ENCODE measurements at regions not wholly inside any gene's neighbourhood (a gene's known extent, or its start where the extent isn't known, plus 50 kb on each side); places are given as distances from the start of the nearest gene placed in this dataset.

- no peak overlapping the region for H3K14ac ChIP-seq (ENCODE audit: insufficient read depth, low read length)
- DNase-seq = no peak
- Mint-ChIP-seq H3K4me3 (no peak overlapping the region), H3K9me3 (peaks cover 12 to 16% of the 10 kb centered on the region in 2 experiments; a peak in 4 of 5 replicates), H3K36me3 (ENCODE audit: insufficient read depth in 1 of 3, low read depth in 3 of 3) (peaks cover 8 to 27% (median 16%) of the 10 kb centered on the region in 3 experiments), H3K27ac (no peak overlapping the region), H3K27me3 (ENCODE audit: low read depth) (peaks cover 83% of the 10 kb centered on the region), H3K4me1 (peaks cover 31 to 40% of the 10 kb centered on the region in 2 experiments)
- H2BK15ac ChIP-seq (ENCODE audit: low read depth, low read length) = no peak overlapping the region
- H3K4ac ChIP-seq (ENCODE audit: low read depth, low read length) = no peak overlapping the region
- peaks cover 9% of the 10 kb centered on the region; the same call in 1 of the 2 replicates for H3K27me3 ChIP-seq (ENCODE audit: insufficient read depth, low read length)
- H2BK5ac ChIP-seq (ENCODE audit: insufficient read length, low read length) = no peak overlapping the region
- no peak overlapping the region for H3K18ac ChIP-seq (ENCODE audit: insufficient read length, low read depth, low read length)
- no peaks in the 10 kb centered on the region for H3K23me2 ChIP-seq (ENCODE audit: insufficient read length, low read depth, low read length, poor library complexity, severe bottlenecking)
- H4K8ac ChIP-seq (replicated peaks; ENCODE audit: insufficient read length, low read depth, low read length) = no peak overlapping the region
- no peak overlapping the region for H3K27ac ChIP-seq (ENCODE audit: insufficient read length, low read depth, low read length)
- no peaks in the 10 kb centered on the region; the same call in 1 of the 2 replicates for H3K79me2 ChIP-seq (ENCODE audit: insufficient read depth, low read length)
- no peak overlapping the region for H4K5ac ChIP-seq (ENCODE audit: insufficient read length, low read depth, low read length)
- H3K79me1 ChIP-seq (ENCODE audit: insufficient read depth, low read depth, low read length, poor library complexity, severe bottlenecking) = no peaks in the 10 kb centered on the region
- H3K4me1 ChIP-seq (ENCODE audit: insufficient read depth, low read length) = no peaks in the 10 kb centered on the region
- no CpG with 5 or more reads among the region's 3 CpGs for WGBS (ENCODE audit: extremely low coverage, insufficient read length, low lambda C conversion rate)
- no peak overlapping the region for H2BK20ac ChIP-seq (ENCODE audit: low read depth, low read length, poor library complexity, severe bottlenecking)
- no peak overlapping the region for H3K23ac ChIP-seq (ENCODE audit: insufficient read length, low read depth, low read length)
- no peaks in the 10 kb centered on the region for H3K9me3 ChIP-seq (ENCODE audit: control insufficient read depth, low read depth, low read length)
- no peak overlapping the region for H2AFZ ChIP-seq (ENCODE audit: low read length)
- H3K4me2 ChIP-seq (ENCODE audit: insufficient read depth, insufficient read length, low read length) = no peak overlapping the region
- H2BK120ac ChIP-seq (ENCODE audit: low read depth, low read length, poor library complexity, severe bottlenecking) = no peak overlapping the region
- no peaks in the 10 kb centered on the region for H4K20me1 ChIP-seq (ENCODE audit: control insufficient read depth, insufficient read depth, insufficient read length)
- no peak overlapping the region for H2BK12ac ChIP-seq (ENCODE audit: insufficient read length, low read depth, low read length)
- no peak overlapping the region for H3T11ph ChIP-seq (ENCODE audit: low read length)
- TF ChIP-seq CTCF (conservative IDR thresholded peaks at IDR 0.05) = no peak
- no peak overlapping the region for H3K9ac ChIP-seq (ENCODE audit: extremely low read depth, insufficient read length, low read length)
- H3K56ac ChIP-seq (ENCODE audit: insufficient read length, low read depth, low read length) = no peak overlapping the region
- H2AK5ac ChIP-seq (ENCODE audit: insufficient read length, low read length) = no peak overlapping the region
- no peak overlapping the region for H4K91ac ChIP-seq (ENCODE audit: insufficient read length, low read depth, low read length)
Observed at GRCh38 chr19:27748551-27749152, 1464.3 kb downstream of the UQCRFS1 start.
